ENCODE measurements at regions not wholly inside any gene's neighbourhood (a gene's known extent, or its start where the extent isn't known, plus 50 kb on each side); places are given as distances from the start of the nearest gene placed in this dataset.

GRCh38 chr3:30399394-30400181 is 206.8 kb upstream of the TGFBR2 start:
- TF ChIP-seq POLR2A (IDR thresholded peaks at IDR 0.05) = no peak
- TF ChIP-seq, protein P1, sequence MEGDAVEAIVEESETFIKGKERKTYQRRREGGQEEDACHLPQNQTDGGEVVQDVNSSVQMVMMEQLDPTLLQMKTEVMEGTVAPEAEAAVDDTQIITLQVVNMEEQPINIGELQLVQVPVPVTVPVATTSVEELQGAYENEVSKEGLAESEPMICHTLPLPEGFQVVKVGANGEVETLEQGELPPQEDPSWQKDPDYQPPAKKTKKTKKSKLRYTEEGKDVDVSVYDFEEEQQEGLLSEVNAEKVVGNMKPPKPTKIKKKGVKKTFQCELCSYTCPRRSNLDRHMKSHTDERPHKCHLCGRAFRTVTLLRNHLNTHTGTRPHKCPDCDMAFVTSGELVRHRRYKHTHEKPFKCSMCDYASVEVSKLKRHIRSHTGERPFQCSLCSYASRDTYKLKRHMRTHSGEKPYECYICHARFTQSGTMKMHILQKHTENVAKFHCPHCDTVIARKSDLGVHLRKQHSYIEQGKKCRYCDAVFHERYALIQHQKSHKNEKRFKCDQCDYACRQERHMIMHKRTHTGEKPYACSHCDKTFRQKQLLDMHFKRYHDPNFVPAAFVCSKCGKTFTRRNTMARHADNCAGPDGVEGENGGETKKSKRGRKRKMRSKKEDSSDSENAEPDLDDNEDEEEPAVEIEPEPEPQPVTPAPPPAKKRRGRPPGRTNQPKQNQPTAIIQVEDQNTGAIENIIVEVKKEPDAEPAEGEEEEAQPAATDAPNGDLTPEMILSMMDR (IDR thresholded peaks at IDR 0.05) = no peak
- no peak for TF ChIP-seq POLR2AphosphoS5 (IDR thresholded peaks at IDR 0.05)
- no peak for TF ChIP-seq EP300 (IDR thresholded peaks at IDR 0.05)

Data from sigmoid colon (tissue), 4 donors.